Neural progenitor cell (in vitro differentiated cells): ENCODE measurements at regions not wholly inside any gene's neighbourhood (a gene's known extent, or its start where the extent isn't known, plus 50 kb on each side); places are given as distances from the start of the nearest gene placed in this dataset.

ENCODE experiments used
- DNase-seq: peaks from one replicate; pipeline ENCODE4 v3.0.0-alpha.2; 2016; ENCODE audit warnings: low spot score
- H2AFZ ChIP-seq: fragments of 200-600 bp; sonication (generic); replicated peaks from 2 replicates; pipeline ENCODE4 v1.6.1; 2016; ENCODE audit warnings: antibody characterized with exemption
- H3F3A ChIP-seq: fragments of 200-600 bp; sonication (generic); 2 replicates; pipeline ENCODE4 v1.6.1; 2016; ENCODE audit warnings: antibody characterized with exemption, low read depth
- H3K27ac ChIP-seq: fragments of 200-600 bp; sonication (generic); 2 replicates; pipeline ENCODE4 v1.5.1; 2016; ENCODE audit warnings: mild to moderate bottlenecking
- H3K27me3 ChIP-seq: fragments of 200-600 bp; sonication (generic); 2 replicates; pipeline ENCODE4 v1.6.1; 2016; ENCODE audit warnings: mild to moderate bottlenecking, moderate library complexity
- H3K36me3 ChIP-seq: fragments of 200-600 bp; sonication (generic); 2 replicates; pipeline ENCODE4 v1.5.1; 2016
- H3K4me1 ChIP-seq: fragments of 200-600 bp; sonication (generic); 2 replicates; pipeline ENCODE4 v1.6.1; 2016; ENCODE audit warnings: mixed run types
- H3K4me2 ChIP-seq: fragments of 200-600 bp; sonication (generic); 2 replicates; pipeline ENCODE4 v1.6.1; 2016
- H3K4me3 ChIP-seq: fragments of 200-600 bp; sonication (generic); 2 replicates; pipeline ENCODE4 v1.5.1; 2016
- H3K79me2 ChIP-seq: fragments of 200-600 bp; sonication (generic); 2 replicates; pipeline ENCODE4 v1.6.1; 2016; ENCODE audit warnings: low read depth
- H3K9ac ChIP-seq: fragments of 200-600 bp; sonication (generic); 2 replicates; pipeline ENCODE4 v1.6.1; 2016
- H3K9me3 ChIP-seq: fragments of 200-600 bp; sonication (generic); 2 replicates; pipeline ENCODE4 v1.5.1; 2016; ENCODE audit warnings: low read depth
- H4K20me1 ChIP-seq: fragments of 200-600 bp; sonication (generic); 2 replicates; pipeline ENCODE4 v1.6.1; 2016; ENCODE audit warnings: low read depth
- H3K27ac Mint-ChIP-seq: 3 replicates; pipeline ENCODE4 v1.8.0; 2021; ENCODE audit warnings: mixed read lengths
- H3K27me3 Mint-ChIP-seq: 2 replicates; pipeline ENCODE4 v1.8.0; 2022; ENCODE audit warnings: low read depth, mild to moderate bottlenecking, inconsistent platforms, moderate library complexity, mixed read lengths; ENCODE audit not compliant: insufficient read depth
- H3K36me3 Mint-ChIP-seq: 3 replicates; pipeline ENCODE4 v1.8.0; 2021; ENCODE audit warnings: mixed read lengths
- H3K4me1 Mint-ChIP-seq: 3 replicates; pipeline ENCODE4 v1.8.0; 2021; ENCODE audit warnings: mixed read lengths
- H3K4me3 Mint-ChIP-seq: 3 replicates; pipeline ENCODE4 v1.8.0; 2021; ENCODE audit warnings: mild to moderate bottlenecking, moderate library complexity, mixed read lengths
- H3K9me3 Mint-ChIP-seq: 3 replicates; pipeline ENCODE4 v1.8.0; 2020; ENCODE audit warnings: mixed read lengths
- CTCF ChIP-seq: fragments of 200-600 bp; sonication (generic); IDR thresholded peaks from 2 replicates; pipeline ENCODE4 v1.5.1; 2017; ENCODE audit warnings: antibody characterized with exemption, mild to moderate bottlenecking
- EZH2 ChIP-seq: fragments of 200-600 bp; sonication (generic); IDR thresholded peaks from 2 replicates; pipeline ENCODE4 v1.6.1; 2017; ENCODE audit warnings: antibody characterized with exemption, mild to moderate bottlenecking, moderate library complexity
- EZH2phosphoT487 ChIP-seq: fragments of 200-600 bp; sonication (generic); IDR thresholded peaks from 2 replicates; pipeline ENCODE4 v1.6.1; 2017; ENCODE audit warnings: antibody characterized with exemption

DNA sequence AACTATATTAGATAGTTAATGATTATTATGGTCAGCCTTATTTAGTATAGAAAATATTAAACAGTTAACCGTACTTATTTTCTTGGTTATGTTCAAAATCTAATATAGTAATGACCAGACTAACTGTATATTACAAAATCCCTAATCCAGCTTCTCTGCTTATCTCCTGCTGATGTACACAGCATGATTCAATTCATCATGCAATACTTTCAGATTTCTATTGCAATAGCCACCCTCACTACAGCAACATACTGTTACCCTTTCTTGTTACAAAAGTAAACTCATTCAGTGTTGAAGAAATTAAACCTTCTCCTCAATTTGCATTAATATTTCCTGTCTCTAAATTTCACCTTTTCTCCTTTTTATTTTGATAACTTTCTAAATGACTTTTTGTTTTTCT lies 1375.0 kb upstream of the NUDT12 start:
- H3K4me1 Mint-ChIP-seq, result peaks cover 10% of the 10 kb centered on the region
- no peak overlapping the region for H3K4me3 ChIP-seq
- TF ChIP-seq CTCF (no peak), EZH2phosphoT487 (no peak), EZH2 (no peak)
- H3K27me3 Mint-ChIP-seq, result no peaks in the 10 kb centered on the region
- no peaks in the 10 kb centered on the region for H3F3A ChIP-seq
- no peaks in the 10 kb centered on the region for H3K4me1 ChIP-seq
- H3K9me3 ChIP-seq, result no peaks in the 10 kb centered on the region
- H3K79me2 ChIP-seq, result no peaks in the 10 kb centered on the region
- no peaks in the 10 kb centered on the region for H3K36me3 Mint-ChIP-seq
- no peaks in the 10 kb centered on the region for H3K36me3 ChIP-seq
- H3K27ac Mint-ChIP-seq, result no peak overlapping the region
- H3K27me3 ChIP-seq, result no peaks in the 10 kb centered on the region
- no peak for DNase-seq
- no peak overlapping the region for H2AFZ ChIP-seq
- no peak overlapping the region for H3K9ac ChIP-seq
- no peaks in the 10 kb centered on the region for H4K20me1 ChIP-seq
- no peak overlapping the region for H3K4me2 ChIP-seq
- no peak overlapping the region for H3K27ac ChIP-seq
- no peaks in the 10 kb centered on the region for H3K9me3 Mint-ChIP-seq
- no peak overlapping the region for H3K4me3 Mint-ChIP-seq

DNA sequence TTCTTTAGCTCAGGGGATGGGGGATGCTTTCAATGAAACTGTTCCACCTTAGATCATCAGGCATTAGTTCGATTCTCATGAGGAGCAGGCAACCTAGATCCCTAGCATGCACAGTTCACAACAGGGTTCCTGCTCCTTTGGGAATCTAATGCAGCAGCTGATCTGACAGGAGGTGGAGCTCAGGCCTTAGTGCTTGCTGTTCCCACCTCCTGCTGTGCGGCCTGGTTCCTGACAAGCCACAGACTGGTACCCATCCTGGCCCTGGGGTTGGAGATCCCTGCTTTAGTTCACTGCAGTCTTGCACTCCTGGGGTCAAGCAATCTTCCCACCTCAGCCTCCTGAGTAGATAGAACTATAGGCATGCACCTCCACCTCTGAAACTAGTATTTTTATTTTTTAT lies 1369.8 kb upstream of the NUDT12 start:
- H3K4me3 Mint-ChIP-seq, result no peak overlapping the region

GRCh38 chr5:104928906-104929520 lies 1366.4 kb upstream of the NUDT12 start:
- TF ChIP-seq EZH2phosphoT487, result no peak
- TF ChIP-seq CTCF, result no peak
- no peak for TF ChIP-seq EZH2
- DNase-seq, result no peak
- Mint-ChIP-seq H3K9me3 (no peaks in the 10 kb centered on the region), H3K27me3 (no peaks in the 10 kb centered on the region), H3K27ac (no peak overlapping the region), H3K4me3 (no peak overlapping the region), H3K36me3 (no peaks in the 10 kb centered on the region), H3K4me1 (no peaks in the 10 kb centered on the region)
- Histone ChIP-seq H3K27me3 (no peaks in the 10 kb centered on the region), H3F3A (no peaks in the 10 kb centered on the region), H2AFZ (no peak overlapping the region), H3K9me3 (no peaks in the 10 kb centered on the region), H4K20me1 (no peaks in the 10 kb centered on the region), H3K27ac (no peak overlapping the region), H3K4me2 (no peak overlapping the region), H3K4me1 (no peaks in the 10 kb centered on the region), H3K4me3 (no peak overlapping the region), H3K9ac (no peak overlapping the region), H3K79me2 (no peaks in the 10 kb centered on the region), H3K36me3 (no peaks in the 10 kb centered on the region)

More for the DNA sequence above, 1369.8 kb upstream of the NUDT12 start:
- no peak overlapping the region for H3K4me2 ChIP-seq
- no peak overlapping the region for H3K9ac ChIP-seq
- no peak overlapping the region for H3K27ac ChIP-seq
- H3K4me3 ChIP-seq, result no peak overlapping the region
- H3K4me1 Mint-ChIP-seq, result no peaks in the 10 kb centered on the region
- H3K36me3 Mint-ChIP-seq, result no peaks in the 10 kb centered on the region
- H3K9me3 Mint-ChIP-seq, result no peaks in the 10 kb centered on the region
- H3K79me2 ChIP-seq, result no peaks in the 10 kb centered on the region
- no peaks in the 10 kb centered on the region for H3K9me3 ChIP-seq
- H3K27ac Mint-ChIP-seq, result no peak overlapping the region
- peak; percentile 42 for DNase-seq
- no peaks in the 10 kb centered on the region for H3K36me3 ChIP-seq
- H4K20me1 ChIP-seq, result no peaks in the 10 kb centered on the region
- no peak for TF ChIP-seq EZH2
- TF ChIP-seq CTCF, result no peak
- TF ChIP-seq EZH2phosphoT487, result no peak
- H3K4me1 ChIP-seq, result no peaks in the 10 kb centered on the region
- H2AFZ ChIP-seq, result no peak overlapping the region
- no peaks in the 10 kb centered on the region for H3F3A ChIP-seq
- H3K27me3 ChIP-seq, result no peaks in the 10 kb centered on the region
- no peaks in the 10 kb centered on the region for H3K27me3 Mint-ChIP-seq
